A673 (cell line): ENCODE measurements at regions not wholly inside any gene's neighbourhood (a gene's known extent, or its start where the extent isn't known, plus 50 kb on each side); places are given as distances from the start of the nearest gene placed in this dataset.

Source experiments
- BruUV-seq: library from RNA; stranded (reverse); fragments of 400-500 nt; replicated peaks from 2 replicates; lab custom pipeline; 2021; lab: Mats Ljungman, UMichigan
- CTCF ChIA-PET: fragments of 300-600 bp; sonication (Branson Sonifier 250); formaldehyde crosslinking; loops from one replicate; lab custom pipeline; 2022; ENCODE audit warnings: antibody characterized with exemption; lab: Charles Lee
- POLR2A ChIA-PET: fragments of 300-600 bp; sonication (Branson Sonifier 250); formaldehyde crosslinking; loops from one replicate; lab custom pipeline; 2022; ENCODE audit warnings: antibody characterized with exemption; ENCODE audit not compliant: low non-redundant PET; lab: Charles Lee
- DNase-seq: peaks from one replicate; pipeline ENCODE4 v3.0.0-alpha.2; 2015; ENCODE audit warnings: low spot score
- H3K27ac ChIP-seq: fragments of 200-600 bp; sonication (generic); 2 replicates; pipeline ENCODE4 v1.5.1; 2016; ENCODE audit warnings: mixed run types, low read depth, mild to moderate bottlenecking, mixed read lengths, antibody characterized with exemption, low read length; ENCODE audit not compliant: poor library complexity, severe bottlenecking
- H3K27me3 ChIP-seq: fragments of 200-600 bp; sonication (generic); replicated peaks from 2 replicates; pipeline ENCODE4 v1.6.1; 2017; ENCODE audit warnings: mixed run types, low read depth, mild to moderate bottlenecking, mixed read lengths, antibody characterized with exemption, low read length; ENCODE audit not compliant: insufficient read depth, poor library complexity
- H3K36me3 ChIP-seq: fragments of 200-600 bp; sonication (generic); 2 replicates; pipeline ENCODE4 v1.6.1; 2016; ENCODE audit warnings: mixed run types, mild to moderate bottlenecking, mixed read lengths, antibody characterized with exemption, low read length; ENCODE audit not compliant: insufficient read depth, poor library complexity, severe bottlenecking
- H3K4me1 ChIP-seq: fragments of 200-600 bp; sonication (generic); 2 replicates; pipeline ENCODE4 v1.6.1; 2017; ENCODE audit warnings: mixed run types, mild to moderate bottlenecking, mixed read lengths, antibody characterized with exemption, low read length; ENCODE audit not compliant: insufficient read depth, poor library complexity, severe bottlenecking
- H3K4me3 ChIP-seq: fragments of 200-600 bp; sonication (generic); 2 replicates; pipeline ENCODE4 v1.5.1; 2016; ENCODE audit warnings: low read depth, mixed run types, mild to moderate bottlenecking, mixed read lengths, low read length; ENCODE audit not compliant: poor library complexity, severe bottlenecking
- H3K9me3 ChIP-seq: fragments of 200-600 bp; sonication (generic); 2 replicates; pipeline ENCODE4 v1.6.1; 2016; ENCODE audit warnings: mixed run types, low read depth, mild to moderate bottlenecking, mixed read lengths, antibody characterized with exemption, low read length; ENCODE audit not compliant: poor library complexity, severe bottlenecking
- CTCF ChIP-seq: fragments of 300-800, 200-600 bp; sonication (generic); conservative IDR thresholded peaks from 2 replicates; pipeline ENCODE4 v1.5.1; 2017; ENCODE audit warnings: low read depth, mild to moderate bottlenecking, antibody characterized with exemption, low read length, moderate library complexity, mixed read lengths
- EZH2 ChIP-seq: fragments of 200-600 bp; sonication (generic); IDR thresholded peaks from 2 replicates; pipeline ENCODE4 v1.6.1; 2017; ENCODE audit warnings: borderline replicate concordance, low read depth, mild to moderate bottlenecking, mixed read lengths, antibody characterized with exemption, low read length; ENCODE audit not compliant: poor library complexity, severe bottlenecking
- intact Hi-C: fragments of 100-400 bp; cut with micrococcal nuclease; formaldehyde crosslinking; loops from one replicate; pipeline ENCODE4 v1.10.0; 2022; ENCODE audit not compliant: unreplicated experiment

DNA sequence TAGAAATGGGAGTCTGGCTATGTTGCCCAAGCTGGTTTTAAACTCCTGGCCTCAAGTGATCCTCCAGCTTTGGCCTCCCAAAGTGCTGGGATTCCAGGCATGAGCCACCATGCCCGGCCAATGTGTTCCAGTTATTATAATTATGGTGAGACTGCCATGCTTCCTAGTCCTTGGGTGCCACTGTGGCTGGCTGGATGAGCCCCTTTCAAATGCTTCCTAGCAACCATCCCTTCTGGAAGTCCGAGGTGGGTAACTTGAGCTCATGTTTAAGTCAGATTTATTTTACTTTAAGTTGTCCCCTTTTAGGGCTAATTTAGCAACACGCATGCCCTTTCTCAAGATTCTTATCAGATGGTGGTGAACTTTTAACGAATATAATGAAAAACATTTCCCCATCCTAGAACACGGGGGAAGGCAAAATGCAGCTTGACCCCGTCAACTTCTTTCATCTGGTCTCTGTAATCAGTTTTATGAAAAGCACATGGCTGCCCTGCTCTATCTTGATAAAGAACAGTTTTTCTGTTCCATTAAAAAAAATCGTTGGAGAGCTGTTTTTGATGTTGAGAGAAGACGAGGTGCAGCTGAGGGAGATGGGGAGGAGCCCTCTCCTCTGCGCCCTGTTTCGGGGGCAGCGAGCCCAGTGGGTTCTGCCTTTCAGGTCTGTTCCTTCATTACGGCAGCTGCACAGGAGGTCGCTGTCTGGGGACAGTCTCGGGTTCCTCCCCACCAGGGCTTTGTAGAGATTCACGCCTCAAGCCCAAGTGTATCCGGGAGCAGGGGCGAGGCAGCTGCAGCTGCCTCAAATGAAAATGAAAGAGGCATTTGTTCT is 61.0 kb upstream of the MKI67 start:
- Histone ChIP-seq H3K36me3 (no peaks in the 10 kb centered on the region), H3K27me3 (peaks cover 62% of the 10 kb centered on the region), H3K27ac (no peak overlapping the region), H3K9me3 (peaks cover 3% of the 10 kb centered on the region), H3K4me3 (no peak overlapping the region), H3K4me1 (no peaks in the 10 kb centered on the region)
- CTCF ChIA-PET, result no interaction called here
- POLR2A ChIA-PET, result no interaction called here
- intact Hi-C loops, result no loop called here
- no peak for TF ChIP-seq CTCF
- no peak for TF ChIP-seq EZH2
- DNase-seq, result no peak
- no TSS peak for BruUV-seq

DNA sequence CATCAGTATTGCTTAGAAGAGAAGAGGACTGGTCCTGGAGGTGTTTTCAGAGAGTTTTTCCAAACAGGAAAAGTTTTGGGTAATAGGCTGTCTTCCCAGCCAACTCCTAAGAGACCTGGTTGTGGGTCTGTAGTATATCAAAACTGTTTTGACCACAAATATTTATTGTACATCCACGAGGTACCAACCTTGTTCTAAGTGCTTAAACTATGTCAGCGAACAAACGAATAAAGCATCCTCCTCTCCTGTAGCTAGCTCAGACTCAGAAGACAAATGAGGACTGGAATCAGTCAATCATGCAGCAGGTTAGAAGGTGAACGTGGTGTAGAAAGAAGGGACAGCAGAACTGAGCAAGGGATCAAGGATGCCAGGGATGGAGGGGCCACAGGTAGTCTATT is 61.6 kb upstream of the MKI67 start:
- Histone ChIP-seq H3K27ac (no peak overlapping the region), H3K4me1 (no peaks in the 10 kb centered on the region), H3K27me3 (peaks cover 56% of the 10 kb centered on the region), H3K4me3 (no peak overlapping the region), H3K9me3 (peaks cover 3% of the 10 kb centered on the region), H3K36me3 (no peaks in the 10 kb centered on the region)
- TF ChIP-seq EZH2 (no peak), CTCF (no peak)
- CTCF ChIA-PET, result no interaction called here
- DNase-seq, result no peak
- intact Hi-C loops, result no loop called here
- POLR2A ChIA-PET, result no interaction called here
- no TSS peak for BruUV-seq

- Histone ChIP-seq H3K27me3 (peaks cover 51% of the 10 kb centered on the region), H3K36me3 (no peaks in the 10 kb centered on the region), H3K4me3 (no peak overlapping the region), H3K4me1 (no peaks in the 10 kb centered on the region), H3K27ac (no peak overlapping the region), H3K9me3 (no peaks in the 10 kb centered on the region)
- ChIA-PET CTCF (no interaction called here), POLR2A (no interaction called here)
- intact Hi-C loops, result no loop called here
- no TSS peak for BruUV-seq
- no peak for DNase-seq
- TF ChIP-seq EZH2, result no peak
- TF ChIP-seq CTCF, result no peak
Observed at GRCh38 chr10:128189176-128189575, 63.0 kb upstream of the MKI67 start.
